BJ (cell line): ENCODE measurements at regions not wholly inside any gene's neighbourhood (a gene's known extent, or its start where the extent isn't known, plus 50 kb on each side); places are given as distances from the start of the nearest gene placed in this dataset.
"Not testable (repeated sequence)": the region's sequence is repeated elsewhere in the genome, so short reads cannot be mapped to it uniquely, and the experiment has no call there.

Experiments
- CTCF ChIA-PET: fragments of 350-600 bp; formaldehyde crosslinking; extraction: SDS; loops from one replicate; lab custom pipeline; 2021; ENCODE audit warnings: antibody characterized with exemption, inconsistent platforms; lab: Yijun Ruan, JAX
- POLR2A ChIA-PET: fragments of 300-600 bp; sonication (Branson Sonifier 250); formaldehyde crosslinking; extraction: SDS; loops from one replicate; lab custom pipeline; 2021; ENCODE audit warnings: antibody characterized with exemption; lab: Charles Lee
- DNase-seq: peaks from one replicate; pipeline ENCODE4 v3.0.0-alpha.2; 2011; ENCODE audit warnings: low read depth
- H3K27me3 ChIP-seq: 2 replicates; pipeline ENCODE4 v1.6.0; 2011; ENCODE audit warnings: low read length; ENCODE audit not compliant: control insufficient read depth, insufficient read depth
- H3K36me3 ChIP-seq: 2 replicates; pipeline ENCODE4 v1.5.1; 2011; ENCODE audit warnings: low read length; ENCODE audit not compliant: control insufficient read depth, insufficient read depth
- H3K4me3 ChIP-seq: 2 replicates; pipeline ENCODE4 v1.5.1; 2011; ENCODE audit warnings: low read depth, mild to moderate bottlenecking, control low read depth, low read length
- CTCF ChIP-seq: IDR thresholded peaks from 2 replicates; pipeline ENCODE4 v1.5.1; 2011; ENCODE audit warnings: low read depth, mild to moderate bottlenecking, control low read depth, inconsistent platforms, low read length, moderate library complexity; ENCODE audit not compliant: insufficient read depth

- CTCF ChIA-PET, result no interaction called here
- Histone ChIP-seq H3K36me3 (no peaks in the 10 kb centered on the region), H3K4me3 (no peak overlapping the region), H3K27me3 (no peaks in the 10 kb centered on the region)
- POLR2A ChIA-PET, result no interaction called here
- TF ChIP-seq CTCF, result no peak
- DNase-seq, result no peak
Observed at GRCh38 chr6:86412057-86412456, 525.3 kb upstream of the HTR1E start.

DNA sequence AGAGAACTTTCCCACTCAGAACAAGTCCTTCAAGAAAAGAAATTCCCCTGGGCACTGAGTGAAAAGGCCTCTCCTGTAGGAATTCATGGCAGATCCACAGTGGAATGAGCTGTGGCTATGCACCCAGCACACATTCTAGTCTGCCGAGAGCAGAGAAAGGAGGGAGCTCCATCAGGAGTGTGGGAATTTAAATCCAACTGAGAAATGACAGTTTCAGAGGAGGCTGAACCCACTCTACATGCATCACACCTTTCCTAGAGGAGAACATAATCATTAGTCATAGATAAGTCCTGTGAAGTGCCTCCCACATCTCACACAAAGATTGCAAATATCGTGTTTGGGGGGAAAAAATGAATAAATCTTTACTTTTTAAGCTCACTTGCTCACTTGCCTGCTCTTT is 530.2 kb upstream of the HTR1E start:
- DNase-seq, result no peak
- H3K36me3 ChIP-seq, result no peaks in the 10 kb centered on the region
- H3K4me3 ChIP-seq, result no peak overlapping the region
- ChIA-PET POLR2A (no interaction called here), CTCF (no interaction called here)
- no peak for TF ChIP-seq CTCF
- H3K27me3 ChIP-seq, result no peaks in the 10 kb centered on the region

GRCh38 chr6:86392850-86393249 is 544.5 kb upstream of the HTR1E start:
- H3K36me3 ChIP-seq, H3K27me3 ChIP-seq, CTCF ChIA-PET, POLR2A ChIA-PET, H3K4me3 ChIP-seq, DNase-seq: not testable (repeated sequence)

DNA sequence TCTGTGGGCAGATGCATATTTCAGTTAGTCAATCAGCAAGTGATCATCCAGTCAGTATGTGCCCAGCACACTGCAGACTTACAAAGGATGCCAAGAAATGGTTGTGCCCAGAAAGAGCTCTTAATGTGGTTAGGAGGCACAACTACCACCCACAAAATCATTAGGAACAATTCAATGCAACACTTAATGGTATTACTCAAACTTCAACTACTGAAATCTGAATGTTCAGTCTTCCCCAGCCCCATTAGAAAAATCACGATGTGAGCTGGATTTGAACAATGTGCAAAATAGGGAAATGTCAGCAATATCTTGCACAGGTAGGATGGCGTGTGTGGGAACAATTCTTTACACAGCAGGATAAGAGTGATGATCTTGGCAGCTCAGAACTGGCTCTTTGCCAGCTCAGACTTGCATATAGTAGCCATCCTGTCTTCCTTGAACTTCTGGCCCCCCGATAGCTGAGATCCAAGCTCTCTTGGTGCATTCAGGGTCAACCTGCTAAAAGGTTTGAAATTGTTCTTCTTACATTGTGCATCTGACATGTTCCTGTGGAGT is 556.7 kb upstream of the HTR1E start:
- no peak overlapping the region for H3K4me3 ChIP-seq
- DNase-seq, result no peak
- no peaks in the 10 kb centered on the region for H3K27me3 ChIP-seq
- TF ChIP-seq CTCF, result no peak
- CTCF ChIA-PET, result no interaction called here
- no peaks in the 10 kb centered on the region for H3K36me3 ChIP-seq
- POLR2A ChIA-PET, result no interaction called here

DNA sequence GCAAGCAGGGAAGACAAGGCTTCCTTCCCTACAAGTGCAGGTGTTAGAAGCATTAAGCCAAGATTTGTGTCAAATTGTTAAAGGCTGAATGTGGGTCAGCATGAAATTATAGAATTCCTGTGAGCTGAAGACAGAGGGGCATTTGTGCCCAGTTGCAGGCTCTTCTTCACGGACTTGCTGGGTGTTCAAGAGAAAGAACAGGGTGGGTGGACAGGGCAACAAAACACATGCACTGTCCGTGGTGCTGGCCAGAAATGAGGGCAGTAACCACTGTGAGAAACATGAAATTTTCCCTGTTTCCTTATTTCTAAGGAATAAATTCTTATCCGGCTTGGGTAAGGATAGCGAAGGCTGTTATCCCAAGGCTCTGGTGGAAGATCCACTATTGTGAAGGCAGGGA is 579.5 kb upstream of the HTR1E start:
- H3K36me3 ChIP-seq, result no peaks in the 10 kb centered on the region
- CTCF ChIA-PET, result no interaction called here
- H3K27me3 ChIP-seq, result no peaks in the 10 kb centered on the region
- no peak for DNase-seq
- H3K4me3 ChIP-seq, result no peak overlapping the region
- TF ChIP-seq CTCF, result no peak
- POLR2A ChIA-PET, result no interaction called here

DNA sequence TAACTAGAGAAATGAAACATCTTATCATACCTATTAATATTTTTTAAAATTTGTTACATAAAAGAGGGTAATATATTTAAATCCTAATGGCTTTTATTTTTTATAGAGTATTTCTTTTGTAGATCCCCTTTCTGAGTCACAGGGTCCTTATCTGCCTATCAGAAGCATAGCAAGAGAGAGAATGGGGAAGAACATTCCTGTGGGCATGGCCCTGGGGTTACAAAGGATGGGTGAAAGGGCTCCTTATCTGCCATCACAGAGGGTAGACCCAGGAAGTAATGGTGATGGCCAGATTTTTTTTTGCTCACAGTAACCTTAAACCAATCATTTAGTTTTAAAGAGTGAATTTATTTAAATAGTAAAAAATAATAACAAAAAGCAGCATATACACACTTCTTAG is 582.1 kb upstream of the HTR1E start:
- CTCF ChIA-PET, result no interaction called here
- no peaks in the 10 kb centered on the region for H3K27me3 ChIP-seq
- no peak for TF ChIP-seq CTCF

More for the DNA sequence above, 582.1 kb upstream of the HTR1E start:
- POLR2A ChIA-PET, result no interaction called here
- H3K36me3 ChIP-seq, result no peaks in the 10 kb centered on the region
- DNase-seq, result no peak
- H3K4me3 ChIP-seq, result no peak overlapping the region
